Transverse colon (tissue), 4 donors: ENCODE measurements at regions not wholly inside any gene's neighbourhood (a gene's known extent, or its start where the extent isn't known, plus 50 kb on each side); places are given as distances from the start of the nearest gene placed in this dataset.

Experiments
- DNase-seq: peaks from one replicate; pipeline ENCODE4 v3.0.0-alpha.2; 2019
- H3K27ac ChIP-seq, 4 donors: fragments of 200-600 bp; sonication (generic); 2 replicates each; pipeline ENCODE4 v1.5.1; 2016 to 2018; ENCODE audit warnings: inconsistent platforms in 4 of 4
- H3K27me3 ChIP-seq: fragments of 200-600 bp; sonication (generic); 2 replicates; pipeline ENCODE4 v1.5.1; 2017; ENCODE audit warnings: inconsistent platforms
- H3K36me3 ChIP-seq, 4 donors: fragments of 200-600 bp; sonication (generic); 2 replicates each; pipeline ENCODE4 v1.5.1; 2017 to 2019; ENCODE audit warnings: inconsistent platforms in 4 of 4
- H3K4me1 ChIP-seq, 4 donors: fragments of 200-600 bp; sonication (generic); 2 replicates each; pipeline ENCODE4 v1.5.1; 2017 to 2020; ENCODE audit warnings: inconsistent platforms in 4 of 4
- H3K4me3 ChIP-seq, 4 donors: fragments of 200-600 bp; sonication (generic); 1 replicate in 1 of 4; 2 replicates in 3 of 4; pipeline versions ENCODE4 v1.5.1 to v1.6.1; 2017 to 2019; ENCODE audit warnings: inconsistent platforms in 4 of 4
- H3K9me3 ChIP-seq, 2 donors: fragments of 200-600 bp; sonication (generic); 2 replicates each; pipeline ENCODE4 v1.5.1; 2017 to 2019; ENCODE audit warnings: inconsistent platforms in 2 of 2
- CTCF ChIP-seq, 5 experiments: fragments of 200-600 bp in 3 of 5; fragments of 450-650 bp in 2 of 5; sonication (generic) in 3 of 5; IDR thresholded peaks; 1 replicate in 2 of 5; 2 replicates in 3 of 5; pipeline ENCODE4 v1.5.1; 2016 to 2017; ENCODE audit warnings: antibody characterized with exemption in 5 of 5, inconsistent platforms in 3 of 5, mild to moderate bottlenecking in 2 of 5, moderate library complexity in 1 of 5
- EP300 ChIP-seq: sonication (generic); formaldehyde crosslinking; IDR thresholded peaks from one replicate; pipeline ENCODE4 v1.6.1; 2017; ENCODE audit warnings: antibody characterized with exemption, low read depth
- POLR2A ChIP-seq: fragments of 450-650 bp; IDR thresholded peaks from one replicate; pipeline ENCODE4 v1.6.1; 2016; ENCODE audit warnings: antibody characterized with exemption, mild to moderate bottlenecking, moderate library complexity
- POLR2AphosphoS5 ChIP-seq, 3 donors: sonication (generic); formaldehyde crosslinking; IDR thresholded peaks; one replicate each; pipeline ENCODE4 v1.6.1; 2016; ENCODE audit warnings: antibody characterized with exemption in 3 of 3
- WGBS, 2 donors: methylation state at CpG; one replicate each; pipeline ENCODE4 v1.1.5; 2018; ENCODE audit warnings: low coverage in 1 of 2; 5-methylcytosine and 5-hydroxymethylcytosine counted together
- in situ Hi-C, 4 donors: fragments of 200-750 bp; cut with MboI; loops; one replicate each; pipeline versions ENCODE4 v1.15.0 to v1.15.1; 2017; ENCODE audit warnings: low sequenced_read_pairs in 3 of 4, low pct_ligation_motif_present in 1 of 4, low pct_unique_long_range_greater_than_20kb in 1 of 4
- intact Hi-C: fragments of 100-400 bp; cut with DNase I; formaldehyde crosslinking; loops from one replicate; pipeline ENCODE4 v1.15.1; 2023; ENCODE audit warnings: low total_unique reads

GRCh38 chr7:15947754-15948153, 261.3 kb upstream of the MEOX2 start:
- Histone ChIP-seq H3K27ac (no peak overlapping the region), H3K9me3 (no peaks in the 10 kb centered on the region), H3K27me3 (no peaks in the 10 kb centered on the region), H3K4me3 (no peak overlapping the region), H3K36me3 (no peaks in the 10 kb centered on the region), H3K4me1 (no peaks in the 10 kb centered on the region)
- WGBS, 2 donors, result 54 to 58% methylated on average over 2 of the region's 2 CpGs
- no peak for TF ChIP-seq EP300
- TF ChIP-seq POLR2AphosphoS5 (IDR thresholded peaks at IDR 0.05), result no peak
- TF ChIP-seq POLR2A, result no peak
- no peak for TF ChIP-seq CTCF (IDR thresholded peaks at IDR 0.05)
- intact Hi-C loops, result no loop called here
- no peak for DNase-seq
- in situ Hi-C loops, result no loop called here

- Histone ChIP-seq H3K27me3 (no peaks in the 10 kb centered on the region), H3K4me1 (no peaks in the 10 kb centered on the region), H3K27ac (no peak overlapping the region), H3K9me3 (no peaks in the 10 kb centered on the region), H3K4me3 (no peak overlapping the region), H3K36me3 (no peaks in the 10 kb centered on the region)
- in situ Hi-C loops, result no loop called here
- intact Hi-C loops, result no loop called here
- TF ChIP-seq POLR2AphosphoS5 (IDR thresholded peaks at IDR 0.05) (no peak), EP300 (no peak), CTCF (IDR thresholded peaks at IDR 0.05) (no peak), POLR2A (no peak)
- no peak for DNase-seq
Measured at GRCh38 chr7:15938115-15938514, 251.6 kb upstream of the MEOX2 start.

- in situ Hi-C loops, result no loop called here
- H3K9me3 ChIP-seq, result no peaks in the 10 kb centered on the region
- H3K27me3 ChIP-seq, result no peaks in the 10 kb centered on the region
- no peak for TF ChIP-seq EP300
- no peak for TF ChIP-seq POLR2AphosphoS5 (IDR thresholded peaks at IDR 0.05)
- no peak for TF ChIP-seq CTCF (IDR thresholded peaks at IDR 0.05)
- TF ChIP-seq POLR2A, result no peak
- no peaks in the 10 kb centered on the region for H3K36me3 ChIP-seq
- no peak overlapping the region for H3K4me3 ChIP-seq
- H3K4me1 ChIP-seq, result no peaks in the 10 kb centered on the region
- intact Hi-C loops, result no loop called here
- no peak overlapping the region for H3K27ac ChIP-seq
- DNase-seq, result no peak
Measured at GRCh38 chr7:15937571-15937970, 251.1 kb upstream of the MEOX2 start.

GRCh38 chr7:15936991-15937390, 250.5 kb upstream of the MEOX2 start:
- Histone ChIP-seq H3K27ac (no peak overlapping the region), H3K4me1 (no peaks in the 10 kb centered on the region), H3K27me3 (no peaks in the 10 kb centered on the region), H3K9me3 (no peaks in the 10 kb centered on the region), H3K4me3 (no peak overlapping the region), H3K36me3 (no peaks in the 10 kb centered on the region)
- TF ChIP-seq CTCF (IDR thresholded peaks at IDR 0.05), result no peak
- no peak for TF ChIP-seq POLR2AphosphoS5 (IDR thresholded peaks at IDR 0.05)
- TF ChIP-seq POLR2A, result no peak
- TF ChIP-seq EP300, result no peak
- no peak for DNase-seq
- WGBS, 2 donors, result 75 to 78% methylated on average over 2 of the region's 2 CpGs
- intact Hi-C loops, result no loop called here
- in situ Hi-C loops, result no loop called here
